DMS 273 treated with DMSO at 0.1 percent for 48 hours (cell line): ENCODE measurements at regions not wholly inside any gene's neighbourhood (a gene's known extent, or its start where the extent isn't known, plus 50 kb on each side); places are given as distances from the start of the nearest gene placed in this dataset.

Source experiments
- DNase-seq: peaks from one replicate; lab custom pipeline; 2025; lab: John Stamatoyannopoulos, UW

DNA sequence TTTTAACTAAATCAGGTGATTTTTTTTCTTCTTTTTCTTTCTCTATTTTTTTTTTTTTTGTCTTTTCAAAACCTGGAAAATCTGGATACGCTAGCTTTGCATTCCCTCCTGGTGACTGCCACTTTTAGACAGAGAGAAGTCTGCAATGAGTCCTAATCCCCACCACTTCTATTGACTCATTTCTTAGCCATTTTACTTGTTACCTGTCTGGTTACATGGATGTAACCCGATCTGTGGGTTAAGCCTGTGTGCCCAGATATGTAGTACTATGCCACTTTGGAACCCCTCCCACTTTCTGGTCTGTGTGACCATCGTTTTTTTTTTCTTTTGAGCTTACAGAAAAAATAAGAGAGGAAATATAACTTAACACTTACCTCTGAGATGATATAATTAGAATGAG, 817.8 kb upstream of the PCDH9 start:
- no peak for DNase-seq

DNA sequence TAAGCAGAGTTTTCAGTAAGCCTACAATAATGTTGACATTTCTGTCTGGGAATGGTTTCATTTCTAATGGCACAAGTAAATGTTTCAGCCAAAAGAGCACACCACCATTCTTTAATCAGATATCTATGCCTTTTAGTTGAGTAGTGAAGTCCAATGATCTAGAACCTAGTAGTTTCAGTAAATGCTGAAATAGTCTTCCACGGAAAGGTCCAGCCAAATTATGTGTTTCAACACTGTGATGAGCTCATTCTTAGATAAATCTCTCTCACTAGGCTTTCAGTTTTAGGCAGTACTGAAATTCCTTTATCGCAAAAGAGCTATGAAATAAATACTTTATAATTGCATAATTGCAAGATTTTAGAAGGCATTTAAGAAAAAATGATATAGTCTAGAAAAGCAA, 816.8 kb upstream of the PCDH9 start:
- no peak for DNase-seq

DNA sequence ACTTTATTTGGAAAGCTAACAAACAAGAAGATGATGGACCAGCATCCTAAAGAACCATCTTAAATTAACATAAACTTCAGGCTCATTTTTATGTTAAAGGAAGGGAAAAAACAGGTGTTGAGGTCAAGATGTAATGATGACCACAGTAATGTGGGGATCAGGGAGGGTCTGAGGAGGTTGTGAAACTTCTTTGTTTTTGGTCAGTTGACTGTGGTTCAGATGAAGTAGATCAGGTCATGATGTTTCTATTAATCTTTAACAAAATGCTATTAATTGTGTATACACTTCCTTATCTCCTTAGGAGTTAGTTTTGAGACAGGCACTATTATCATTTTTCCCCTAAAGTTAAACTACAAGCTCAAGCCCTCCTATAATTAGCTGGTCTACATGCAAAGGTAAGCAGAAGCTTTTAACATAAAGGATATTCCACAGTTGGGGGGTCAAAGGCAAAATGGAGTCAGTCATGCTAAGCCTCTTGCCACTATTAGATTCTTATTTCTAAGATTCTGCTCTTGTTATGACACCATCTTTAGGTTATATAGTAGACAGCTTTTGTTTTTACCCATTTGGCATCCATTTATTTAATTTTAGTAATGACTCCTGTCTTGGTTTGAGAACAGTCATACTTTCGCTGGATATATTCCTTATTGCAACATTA, 800.1 kb upstream of the PCDH9 start:
- DNase-seq: no peak

DNA sequence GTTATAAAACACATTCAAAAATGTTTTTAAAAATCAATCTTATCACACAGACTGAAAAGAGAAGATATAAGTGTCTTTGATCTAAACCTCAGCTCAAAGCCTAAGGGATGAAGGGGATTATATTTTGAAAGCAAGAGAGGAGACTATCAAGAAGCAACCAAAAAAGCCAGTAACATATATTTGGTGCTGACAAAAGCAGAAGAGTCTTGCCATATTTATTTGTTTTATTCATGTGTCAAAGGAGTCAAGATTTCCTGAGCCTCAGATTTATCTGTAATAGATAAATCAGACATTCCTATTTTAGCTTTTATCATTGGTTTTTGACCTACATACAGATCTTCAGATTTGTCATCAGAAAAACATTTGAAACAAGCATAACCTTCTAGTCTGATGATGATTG, 798.6 kb upstream of the PCDH9 start:
- no peak for DNase-seq

DNA sequence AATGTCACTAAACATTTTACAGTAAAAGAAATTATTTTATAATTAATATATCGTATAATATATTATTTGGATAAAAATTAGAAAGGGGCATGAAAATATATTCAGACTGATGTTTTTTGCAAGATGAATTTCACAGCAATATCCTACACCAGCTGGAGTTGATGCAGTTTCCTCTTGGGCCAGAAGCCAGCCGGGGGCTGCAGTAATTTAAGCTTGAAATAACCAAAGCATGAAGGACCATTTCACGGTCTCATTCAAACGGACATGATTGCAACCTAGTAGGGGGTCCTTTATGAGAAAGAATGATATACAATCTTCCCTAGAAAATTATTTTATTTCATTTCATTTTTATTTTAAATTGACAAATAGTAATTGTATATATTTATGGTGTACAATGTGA, 797.2 kb upstream of the PCDH9 start:
- no peak for DNase-seq

DNA sequence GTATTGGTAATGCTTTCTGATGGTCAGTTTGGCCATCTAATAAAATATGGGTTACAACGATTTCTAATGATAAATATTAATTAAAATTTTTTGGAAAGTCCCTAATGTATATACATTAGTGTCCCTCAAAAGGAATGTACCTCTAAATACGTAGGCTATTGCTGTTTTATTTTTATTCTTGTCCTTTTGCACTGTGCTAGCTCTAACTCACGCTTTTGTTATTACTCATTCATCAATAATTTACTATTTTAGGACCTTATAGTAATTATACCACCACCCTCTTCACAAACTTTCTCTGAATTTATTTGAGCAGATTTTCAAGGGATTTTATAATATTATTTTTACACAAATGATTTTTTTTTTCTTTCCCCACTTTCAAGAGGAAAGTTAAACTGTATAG, 795.9 kb upstream of the PCDH9 start:
- no peak for DNase-seq

DNA sequence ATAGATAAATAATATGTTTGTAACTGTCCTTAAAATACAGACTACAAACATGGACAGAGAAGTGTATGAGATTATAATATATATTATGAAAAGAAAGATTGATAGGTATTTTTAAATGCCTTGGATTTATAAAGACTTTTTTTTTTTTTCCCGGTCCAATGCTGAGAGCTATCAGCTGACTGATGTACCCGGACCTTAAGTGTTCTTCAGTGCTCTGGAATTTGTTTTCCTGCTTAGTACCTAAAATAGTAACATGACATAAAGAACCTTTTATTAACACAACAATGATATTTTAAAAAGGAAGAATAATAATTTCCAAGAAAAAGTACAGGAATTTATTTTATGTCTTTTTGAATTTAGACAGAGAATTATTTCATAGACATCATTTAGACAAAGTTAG, 795.5 kb upstream of the PCDH9 start:
- no peak for DNase-seq

DNA sequence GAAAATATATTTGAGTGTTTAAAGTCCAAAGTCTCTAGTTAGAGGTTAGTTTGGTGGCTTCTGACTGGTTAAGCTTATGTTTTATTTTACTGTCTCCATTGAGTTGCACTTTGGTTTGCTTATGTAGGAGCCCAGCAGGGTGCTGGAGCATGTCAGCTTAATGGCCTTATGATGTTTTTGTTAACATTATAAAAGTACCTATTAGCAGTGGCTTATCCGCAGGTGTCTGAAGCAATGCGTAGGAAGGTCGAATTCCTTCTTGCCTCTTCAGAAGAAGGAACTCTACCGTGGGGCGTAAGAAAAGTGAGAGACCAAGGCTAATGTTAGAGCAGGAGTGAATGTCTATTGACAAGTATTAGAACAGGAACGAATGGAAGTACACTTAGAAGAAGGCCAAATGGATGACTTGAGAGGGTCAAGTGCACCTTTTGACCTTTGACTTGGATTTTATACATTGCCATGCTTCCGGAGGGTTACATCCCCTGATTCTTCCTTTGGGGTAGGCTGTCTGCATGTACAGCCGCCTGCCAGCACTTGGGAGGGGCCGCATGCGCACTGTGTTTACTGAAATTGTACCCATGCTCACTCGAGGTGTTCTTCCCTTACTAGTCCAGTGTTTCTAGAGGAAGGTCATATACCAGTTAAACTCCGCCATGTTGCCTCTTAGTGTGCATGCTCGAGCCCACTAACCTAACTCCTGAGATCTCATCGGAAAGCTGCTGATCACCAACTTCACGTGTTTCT, 793.9 kb upstream of the PCDH9 start:
- DNase-seq: no peak

DNA sequence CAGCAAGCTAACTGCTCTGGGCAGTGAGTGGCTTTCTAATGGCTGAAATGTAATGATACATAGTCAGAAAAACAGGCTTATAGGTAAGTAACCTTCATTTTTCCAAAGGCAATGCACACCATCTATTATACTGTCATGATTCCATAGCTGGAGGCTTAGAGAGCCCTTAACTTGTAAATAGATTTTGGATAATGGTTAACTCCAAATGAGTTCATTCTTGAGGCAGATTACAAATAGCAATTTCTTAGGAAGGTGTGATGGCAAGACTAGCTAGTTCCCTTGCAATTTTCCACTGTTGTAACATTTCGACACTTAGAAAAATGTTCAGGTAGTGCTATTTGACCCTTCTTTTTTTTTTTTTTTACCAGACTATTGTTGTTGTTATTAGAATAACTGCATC, 789.8 kb upstream of the PCDH9 start:
- DNase-seq: no peak

DNA sequence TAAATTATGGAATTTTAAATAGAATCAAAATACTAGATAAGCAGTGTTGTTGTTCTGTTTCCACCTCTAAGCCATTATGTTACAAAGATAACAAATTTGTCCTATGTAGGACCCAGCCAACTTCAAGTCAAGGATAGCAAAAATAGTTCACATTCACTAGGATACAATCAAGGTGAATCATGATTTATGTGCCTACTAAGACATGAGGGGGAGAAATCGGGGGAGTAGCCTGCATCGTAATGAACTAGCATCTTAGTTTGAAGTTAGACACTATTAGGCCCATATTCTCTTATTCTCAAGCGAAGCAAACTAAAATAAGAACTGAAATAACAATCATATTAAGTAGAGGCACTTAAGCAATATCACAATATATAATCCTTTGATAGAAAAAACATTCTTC, 779.4 kb upstream of the PCDH9 start:
- no peak for DNase-seq

DNA sequence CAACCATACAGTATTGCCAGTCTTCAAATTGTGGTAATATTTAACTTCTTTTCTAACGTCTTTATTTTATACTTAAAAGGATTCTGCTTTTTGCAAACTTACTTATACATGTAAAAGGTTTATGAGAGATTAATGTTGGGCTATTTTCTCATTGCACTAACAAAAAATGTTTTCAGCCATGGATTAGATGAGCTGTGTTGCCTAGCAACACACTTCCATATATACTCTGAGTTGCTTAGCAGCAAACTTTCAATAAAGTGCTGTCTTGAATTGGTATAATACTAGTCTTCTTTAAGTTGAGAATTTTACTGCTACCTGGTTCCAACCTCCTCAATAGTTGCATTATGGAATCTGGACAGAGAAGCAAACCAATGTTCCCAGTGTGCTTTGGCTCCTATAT, 777.4 kb upstream of the PCDH9 start:
- DNase-seq: no peak

DNA sequence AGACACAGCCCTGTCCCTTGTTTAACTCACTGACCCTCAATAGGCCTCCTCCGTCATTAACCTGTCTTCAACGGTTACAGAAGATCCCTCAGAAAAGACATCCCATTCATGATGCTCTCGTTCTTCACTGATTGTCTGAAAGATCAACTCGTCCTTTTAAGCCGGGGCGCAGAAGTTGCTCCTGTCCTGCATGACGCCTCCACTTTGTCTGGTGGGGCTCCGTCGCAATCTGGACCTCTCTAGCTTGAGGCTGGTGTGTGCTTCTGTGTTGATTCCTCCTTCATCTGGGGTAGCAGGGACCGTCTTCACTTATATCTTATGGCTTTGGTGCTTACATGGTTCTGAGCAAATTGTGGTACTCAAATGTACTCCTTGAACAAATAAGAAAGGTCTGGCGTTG, 766.0 kb upstream of the PCDH9 start:
- DNase-seq: no peak

DNA sequence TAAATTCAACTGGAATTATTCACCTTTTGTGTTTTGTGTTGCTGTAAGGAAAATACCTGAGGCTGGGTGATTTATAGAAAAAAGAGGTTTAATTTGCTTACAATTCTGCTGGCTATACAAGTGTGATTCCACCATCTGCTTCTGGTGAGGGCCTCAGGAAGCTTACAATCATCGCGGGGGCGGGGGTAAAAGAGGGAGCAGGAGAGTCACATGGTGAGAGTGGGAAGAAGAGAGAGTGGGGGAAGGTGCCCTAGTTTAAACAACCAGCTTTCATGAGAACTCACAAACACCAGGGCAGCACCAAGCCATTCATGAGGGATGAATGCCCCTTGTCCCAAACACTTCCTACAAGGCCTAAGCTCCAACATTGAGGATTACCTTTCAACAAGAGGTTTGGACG, 760.7 kb upstream of the PCDH9 start:
- no peak for DNase-seq

DNA sequence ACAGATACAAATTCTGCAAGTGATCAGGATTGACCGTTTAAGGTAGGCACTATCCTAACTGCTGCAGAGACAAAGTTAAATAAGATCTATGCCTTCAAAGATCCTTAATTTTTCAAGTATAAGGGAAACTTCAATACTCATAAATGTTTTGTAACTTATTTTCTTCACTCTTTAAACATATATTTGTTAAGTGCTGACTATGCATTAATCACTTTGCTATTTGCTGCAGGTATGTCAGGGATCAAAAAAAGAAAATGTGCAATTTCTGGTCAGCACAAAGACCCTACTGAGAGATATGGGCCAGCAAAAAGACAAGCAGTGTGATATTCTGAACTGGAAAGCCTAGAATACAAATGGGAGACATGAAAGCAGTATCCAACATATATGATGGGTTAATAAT, 756.1 kb upstream of the PCDH9 start:
- no peak for DNase-seq

DNA sequence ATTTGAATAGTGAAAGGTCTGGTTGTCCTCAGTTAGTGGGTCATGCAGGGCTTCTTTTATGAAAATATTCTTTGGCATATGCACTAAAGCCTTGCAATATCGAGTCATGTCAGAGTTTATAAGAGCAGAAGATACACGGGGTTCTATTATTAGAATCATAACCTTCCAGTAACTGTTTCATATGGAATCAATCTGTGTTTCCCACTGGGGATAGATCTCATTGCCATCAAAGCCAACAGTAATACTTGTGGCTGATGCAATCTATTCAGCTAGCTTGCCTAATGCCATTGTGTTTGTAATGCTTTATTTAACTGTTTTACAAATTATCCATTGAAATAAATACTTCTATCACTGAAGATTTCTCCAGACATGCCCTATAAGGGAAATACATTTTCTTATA, 746.9 kb upstream of the PCDH9 start:
- DNase-seq: no peak

DNA sequence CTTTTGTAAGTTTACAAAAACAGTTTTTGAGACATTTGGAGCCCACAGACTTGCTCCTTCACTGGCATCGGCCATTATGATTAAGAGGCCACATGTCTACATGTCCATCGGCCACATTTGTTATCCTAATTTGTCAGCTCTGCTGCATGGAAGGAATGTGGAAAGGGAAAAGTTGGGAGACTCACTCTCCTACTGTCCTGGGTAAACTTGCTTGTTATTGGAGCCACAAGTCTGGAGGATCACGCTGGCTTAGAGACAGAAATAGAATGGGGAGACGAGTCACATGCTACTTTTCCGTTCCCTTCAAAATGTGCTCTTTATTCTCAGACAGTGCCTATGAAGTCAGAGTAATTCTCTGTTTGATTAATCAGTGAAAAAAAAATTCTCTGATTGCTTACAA, 741.2 kb upstream of the PCDH9 start:
- DNase-seq: no peak

DNA sequence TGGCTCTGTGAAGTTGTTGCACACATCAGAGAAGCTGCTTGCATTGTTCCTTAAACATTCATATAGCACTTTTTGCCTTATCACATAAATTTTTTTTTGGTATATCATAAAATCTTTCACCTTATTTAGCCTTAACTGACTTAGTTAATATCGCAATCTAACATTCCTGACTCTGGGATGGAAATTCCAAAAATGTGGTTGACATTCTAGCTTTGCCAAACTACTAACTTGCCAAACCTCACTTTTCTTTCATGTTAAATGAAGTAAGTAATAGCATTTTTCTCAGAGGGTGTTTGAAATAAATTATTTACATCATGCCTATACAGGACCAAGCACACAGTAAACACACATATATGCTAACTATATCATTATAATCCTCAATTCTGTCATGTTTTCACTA, 736.9 kb upstream of the PCDH9 start:
- DNase-seq: no peak

DNA sequence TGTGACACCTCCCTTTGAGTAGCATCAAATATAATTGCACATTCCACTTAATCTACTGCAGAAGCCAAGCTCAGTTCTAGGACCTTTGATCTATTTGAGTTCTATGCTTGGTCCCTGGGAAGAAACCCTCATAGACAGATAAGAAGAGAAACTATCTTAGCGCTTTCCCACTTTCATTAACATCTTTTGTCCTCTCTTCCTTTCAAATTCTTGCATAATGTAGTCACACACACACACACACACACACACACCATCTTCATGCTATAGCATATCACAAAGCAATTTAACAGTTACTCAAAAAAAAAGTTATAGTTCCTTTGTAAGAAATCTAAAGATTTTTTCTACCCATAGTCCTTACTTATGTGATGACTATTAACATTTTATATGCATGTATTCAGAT, 735.9 kb upstream of the PCDH9 start:
- no peak for DNase-seq

DNA sequence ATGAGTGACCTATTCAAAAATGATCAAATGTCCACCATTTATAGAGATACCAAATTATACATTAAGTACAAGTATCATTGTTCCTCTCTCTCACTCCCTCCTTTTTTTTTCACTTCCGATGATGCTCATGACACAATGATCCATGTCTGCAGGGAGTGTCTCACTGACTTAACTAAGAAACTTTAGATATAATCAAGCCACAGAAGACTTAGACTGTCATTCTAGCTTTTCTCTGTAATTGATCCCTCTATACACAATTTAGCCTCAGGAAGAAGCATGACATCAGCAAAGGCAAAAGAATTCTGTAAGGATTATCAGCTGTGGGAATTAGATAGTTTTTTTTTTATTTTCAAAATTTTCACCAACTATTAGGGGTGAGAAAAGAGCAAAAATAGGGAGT, 734.9 kb upstream of the PCDH9 start:
- DNase-seq: no peak

DNA sequence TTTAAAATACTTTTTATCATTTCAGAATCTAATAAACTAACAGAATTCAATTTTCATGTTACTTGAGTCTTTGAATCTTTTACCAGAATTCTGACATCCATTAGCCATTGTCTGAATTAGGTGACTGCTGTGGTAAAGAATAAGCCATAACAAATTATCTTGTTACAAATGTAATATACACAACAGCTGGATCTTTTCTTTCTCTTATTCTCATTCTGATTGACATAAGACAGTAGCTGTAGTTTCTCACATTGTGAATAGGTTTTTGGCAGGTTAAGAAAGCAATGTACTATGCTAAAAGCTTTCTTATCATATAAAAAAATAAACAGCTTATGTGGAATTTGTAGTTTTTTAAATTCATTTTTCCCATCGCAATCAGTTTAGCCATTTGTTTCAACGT, 734.0 kb upstream of the PCDH9 start:
- DNase-seq: no peak

DNA sequence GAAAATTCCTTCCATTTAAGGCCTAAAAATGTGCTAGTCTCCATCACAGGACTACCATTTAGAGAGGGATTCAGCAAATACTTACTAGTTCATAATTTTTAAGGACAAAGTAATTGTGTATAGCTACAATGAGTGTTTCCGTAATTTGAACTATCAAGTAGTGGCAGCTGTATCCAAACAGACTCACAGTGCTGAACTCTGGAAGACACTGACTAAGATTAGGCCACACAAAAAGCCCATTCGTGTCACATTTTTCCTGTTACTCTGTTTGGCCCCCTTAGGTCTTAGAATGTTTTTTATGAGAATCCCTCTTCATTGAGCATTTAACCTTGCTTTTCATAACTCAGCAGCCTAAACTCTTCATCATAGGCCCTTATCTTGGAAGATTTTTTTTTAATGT, 731.2 kb upstream of the PCDH9 start:
- no peak for DNase-seq

DNA sequence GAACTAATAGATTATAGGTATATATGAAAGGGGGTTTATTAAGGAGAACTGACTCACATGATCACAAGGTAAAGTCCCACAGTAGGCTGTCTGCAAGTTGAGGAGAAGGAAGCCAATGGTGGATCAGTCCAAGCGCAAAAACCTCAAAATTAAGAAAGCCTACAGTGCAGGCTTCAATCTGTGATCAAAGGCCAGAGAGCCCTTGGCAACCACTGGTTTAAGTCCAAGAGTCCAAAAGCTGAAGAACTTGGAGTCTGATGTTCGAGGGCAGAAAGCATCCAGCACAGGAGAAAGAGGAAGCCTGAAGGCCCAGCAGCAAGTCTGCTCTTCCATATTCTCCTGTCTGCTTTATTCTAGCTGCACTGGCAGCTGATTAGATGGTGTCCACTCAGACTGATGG, 721.3 kb upstream of the PCDH9 start:
- DNase-seq: no peak

DNA sequence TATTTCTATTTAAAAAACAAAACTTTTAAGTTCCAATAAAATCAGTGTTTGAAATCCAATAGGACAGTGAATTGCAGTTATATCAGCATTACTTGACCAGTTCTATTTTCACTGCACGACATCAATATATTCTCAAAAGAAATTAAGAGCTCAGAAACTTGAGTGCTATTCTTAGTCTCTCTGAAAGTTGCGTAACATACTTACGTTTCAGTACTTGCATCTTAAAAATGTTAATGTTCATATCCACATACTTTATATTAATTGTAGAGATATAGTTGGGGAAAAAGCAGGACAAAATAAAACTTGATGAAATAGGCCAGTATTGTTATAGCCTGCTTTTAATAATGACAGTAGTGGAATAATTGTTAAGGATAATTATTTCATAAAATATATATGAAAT, 720.5 kb upstream of the PCDH9 start:
- no peak for DNase-seq

DNA sequence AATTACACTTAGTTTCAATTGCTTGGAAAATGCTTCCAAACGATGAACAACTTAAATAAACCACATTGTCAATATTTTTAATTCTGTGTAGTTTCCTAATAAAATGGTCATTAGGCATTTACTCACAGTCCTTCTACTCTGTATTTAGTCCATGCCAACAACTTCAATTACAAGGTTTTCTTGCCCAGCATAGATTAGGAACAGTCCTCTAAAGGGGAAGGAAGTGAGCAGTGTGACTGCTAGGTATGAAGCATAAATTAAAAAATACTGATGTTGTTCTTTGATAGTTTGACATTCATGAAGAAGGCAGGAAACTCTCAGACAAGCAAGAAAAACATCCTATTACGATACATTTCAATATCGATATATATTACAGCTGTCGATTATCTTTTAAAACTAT, 716.0 kb upstream of the PCDH9 start:
- DNase-seq: no peak
